OCI-LY7 (cell line): ENCODE measurements at regions not wholly inside any gene's neighbourhood (a gene's known extent, or its start where the extent isn't known, plus 50 kb on each side); places are given as distances from the start of the nearest gene placed in this dataset.

Experiments
- BruUV-seq: library from RNA; stranded (reverse); fragments of 400-500 nt; replicated peaks from 2 replicates; lab custom pipeline; 2021; lab: Mats Ljungman, UMichigan
- CTCF ChIA-PET: fragments of 300-600 bp; sonication (Branson Sonifier 250); formaldehyde crosslinking; loops from one replicate; lab custom pipeline; 2022; ENCODE audit warnings: antibody characterized with exemption; ENCODE audit not compliant: unreplicated experiment; lab: Charles Lee
- POLR2A ChIA-PET: fragments of 300-600 bp; sonication (Branson Sonifier 250); formaldehyde crosslinking; loops from one replicate; lab custom pipeline; 2022; ENCODE audit warnings: antibody characterized with exemption; lab: Charles Lee
- DNase-seq: peaks from one replicate; pipeline ENCODE4 v3.0.0-alpha.2; 2015; ENCODE audit warnings: low spot score
- H2AFZ ChIP-seq: fragments of 200-600 bp; sonication (generic), shearing (Covaris generic); 2 replicates; pipeline ENCODE4 v1.6.1; 2014; ENCODE audit warnings: mild to moderate bottlenecking, antibody characterized with exemption, low read length, moderate library complexity
- H3K27ac ChIP-seq: fragments of 200-600 bp; sonication (generic); 2 replicates; pipeline ENCODE4 v1.5.1; 2014; ENCODE audit warnings: mixed run types, low read depth, mild to moderate bottlenecking, moderate library complexity, low read length, inconsistent platforms; ENCODE audit not compliant: poor library complexity, severe bottlenecking
- H3K36me3 ChIP-seq: fragments of 200-600 bp; sonication (generic); 2 replicates; pipeline ENCODE4 v1.6.1; 2014; ENCODE audit warnings: mild to moderate bottlenecking, antibody characterized with exemption, low read length, moderate library complexity, mixed read lengths; ENCODE audit not compliant: insufficient read depth
- H3K4me1 ChIP-seq: fragments of 200-600 bp; sonication (generic); 2 replicates; pipeline ENCODE4 v1.5.1; 2014; ENCODE audit warnings: mild to moderate bottlenecking, low read length; ENCODE audit not compliant: insufficient read depth, poor library complexity, severe bottlenecking
- H3K4me2 ChIP-seq: fragments of 200-600 bp; sonication (generic); 2 replicates; pipeline ENCODE4 v1.6.1; 2014; ENCODE audit warnings: mild to moderate bottlenecking, low read length
- H3K4me3 ChIP-seq: fragments of 200-600 bp; sonication (generic); 2 replicates; pipeline ENCODE4 v1.5.1; 2014; ENCODE audit warnings: mild to moderate bottlenecking, low read depth, low read length; ENCODE audit not compliant: poor library complexity, severe bottlenecking
- H3K79me2 ChIP-seq: fragments of 200-600 bp; sonication (generic); 2 replicates; pipeline ENCODE4 v1.6.1; 2016; ENCODE audit warnings: low read depth, mild to moderate bottlenecking, low read length, moderate library complexity, mixed read lengths; ENCODE audit not compliant: insufficient read depth
- H3K9me2 ChIP-seq: fragments of 200-600 bp; sonication (generic); 2 replicates; pipeline ENCODE4 v1.6.1; 2016; ENCODE audit warnings: mild to moderate bottlenecking, low read length, mixed read lengths; ENCODE audit not compliant: insufficient read depth
- H3K9me3 ChIP-seq: fragments of 200-600 bp; sonication (generic); 2 replicates; pipeline ENCODE4 v1.6.1; 2014; ENCODE audit warnings: mild to moderate bottlenecking, mixed run types, low read length, mixed read lengths
- H4K20me1 ChIP-seq: fragments of 200-600 bp; sonication (generic); 2 replicates; pipeline ENCODE4 v1.6.1; 2014; ENCODE audit warnings: mild to moderate bottlenecking, antibody characterized with exemption, low read length, moderate library complexity, mixed read lengths; ENCODE audit not compliant: insufficient read depth
- CTCF ChIP-seq: fragments of 200-600 bp; sonication (generic); conservative IDR thresholded peaks from 2 replicates; pipeline ENCODE4 v1.5.1; 2014; ENCODE audit warnings: mild to moderate bottlenecking, antibody characterized with exemption, low read length, moderate library complexity, mixed read lengths
- EZH2phosphoT487 ChIP-seq: fragments of 200-600 bp; sonication (generic); IDR thresholded peaks from 2 replicates; pipeline ENCODE4 v1.6.1; 2018; ENCODE audit warnings: low read depth, borderline replicate concordance, mild to moderate bottlenecking, mixed run types, antibody characterized with exemption, low read length, moderate library complexity, mixed read lengths
- intact Hi-C: fragments of 100-400 bp; cut with micrococcal nuclease; formaldehyde crosslinking; loops from one replicate; pipeline ENCODE4 v1.10.0; 2022; ENCODE audit not compliant: unreplicated experiment

GRCh38 chr17:13085578-13085977 is 67.8 kb upstream of the ELAC2 start:
- BruUV-seq: no TSS peak
- Histone ChIP-seq H3K4me3 (no peak overlapping the region), H3K79me2 (no peaks in the 10 kb centered on the region), H3K36me3 (no peaks in the 10 kb centered on the region), H4K20me1 (no peaks in the 10 kb centered on the region), H3K9me3 (no peaks in the 10 kb centered on the region), H3K4me1 (peaks cover 10% of the 10 kb centered on the region), H3K9me2 (no peaks in the 10 kb centered on the region), H3K27ac (no peak overlapping the region), H3K4me2 (no peak overlapping the region), H2AFZ (no peak overlapping the region)
- ChIA-PET POLR2A (no interaction called here), CTCF (interaction anchor here (0.6 kb wide), 1 partner anchor 893 kb away, joined by 3 read pairs; no protein-coding TSS in a partner anchor)
- no peak for DNase-seq
- intact Hi-C loops: no loop called here
- no peak for TF ChIP-seq EZH2phosphoT487
- TF ChIP-seq CTCF: no peak

GRCh38 chr17:13084420-13084819 is 66.6 kb upstream of the ELAC2 start:
- POLR2A ChIA-PET: interaction anchor here (0.7 to 1.1 kb wide), 2 partner anchors 31 to 353 kb away, joined by 3 read pairs; no protein-coding TSS in a partner anchor
- intact Hi-C loops: no loop called here
- Histone ChIP-seq H3K9me3 (no peaks in the 10 kb centered on the region), H4K20me1 (no peaks in the 10 kb centered on the region), H3K79me2 (no peaks in the 10 kb centered on the region), H3K4me2 (no peak overlapping the region), H3K36me3 (no peaks in the 10 kb centered on the region), H3K27ac (no peak overlapping the region), H3K9me2 (no peaks in the 10 kb centered on the region), H2AFZ (0 out of 2 replicates have a peak overlapping the region, but pooled peaks have one; percentile 3), H3K4me1 (peaks cover 10% of the 10 kb centered on the region), H3K4me3 (no peak overlapping the region)
- no peak for TF ChIP-seq CTCF
- TF ChIP-seq EZH2phosphoT487: no peak
- CTCF ChIA-PET: no interaction called here
- DNase-seq: no peak
- no TSS peak for BruUV-seq

- Histone ChIP-seq H3K79me2 (no peaks in the 10 kb centered on the region), H3K9me3 (no peaks in the 10 kb centered on the region), H2AFZ (no peak overlapping the region), H3K4me2 (no peak overlapping the region), H3K4me3 (no peak overlapping the region), H3K4me1 (peaks cover under 1% of the 10 kb centered on the region), H3K36me3 (no peaks in the 10 kb centered on the region), H3K27ac (no peak overlapping the region), H4K20me1 (no peaks in the 10 kb centered on the region), H3K9me2 (no peaks in the 10 kb centered on the region)
- POLR2A ChIA-PET: no interaction called here
- intact Hi-C loops: no loop called here
- TF ChIP-seq EZH2phosphoT487 (no peak), CTCF (no peak)
- BruUV-seq: no TSS peak
- DNase-seq: no peak
- CTCF ChIA-PET: no interaction called here
These were observed 61.0 kb upstream of the ELAC2 start for GRCh38 chr17:13078591-13079385.
